ENCODE measurements at regions not wholly inside any gene's neighbourhood (a gene's known extent, or its start where the extent isn't known, plus 50 kb on each side); places are given as distances from the start of the nearest gene placed in this dataset.

DNA sequence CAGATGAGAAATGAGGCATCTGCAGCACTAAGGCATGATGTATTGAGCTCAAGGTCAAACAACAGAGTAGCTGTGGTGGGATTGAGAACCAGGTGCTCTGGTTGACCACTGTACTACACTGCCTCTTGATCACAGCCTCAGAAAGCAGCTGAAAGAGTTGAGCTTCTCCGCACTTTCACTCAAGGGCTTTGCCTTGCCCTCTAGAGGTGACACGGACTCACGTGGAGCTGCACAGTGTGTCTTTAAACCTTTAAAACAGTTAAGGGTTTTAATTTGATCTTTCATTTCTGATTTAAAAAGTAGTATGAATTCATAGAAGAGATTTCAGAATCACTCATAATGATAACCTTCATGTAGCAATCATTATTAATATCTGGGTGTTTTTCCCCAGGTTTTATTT, 132.5 kb downstream of the RWDD3 start (continued):
- TF ChIP-seq, protein P1, sequence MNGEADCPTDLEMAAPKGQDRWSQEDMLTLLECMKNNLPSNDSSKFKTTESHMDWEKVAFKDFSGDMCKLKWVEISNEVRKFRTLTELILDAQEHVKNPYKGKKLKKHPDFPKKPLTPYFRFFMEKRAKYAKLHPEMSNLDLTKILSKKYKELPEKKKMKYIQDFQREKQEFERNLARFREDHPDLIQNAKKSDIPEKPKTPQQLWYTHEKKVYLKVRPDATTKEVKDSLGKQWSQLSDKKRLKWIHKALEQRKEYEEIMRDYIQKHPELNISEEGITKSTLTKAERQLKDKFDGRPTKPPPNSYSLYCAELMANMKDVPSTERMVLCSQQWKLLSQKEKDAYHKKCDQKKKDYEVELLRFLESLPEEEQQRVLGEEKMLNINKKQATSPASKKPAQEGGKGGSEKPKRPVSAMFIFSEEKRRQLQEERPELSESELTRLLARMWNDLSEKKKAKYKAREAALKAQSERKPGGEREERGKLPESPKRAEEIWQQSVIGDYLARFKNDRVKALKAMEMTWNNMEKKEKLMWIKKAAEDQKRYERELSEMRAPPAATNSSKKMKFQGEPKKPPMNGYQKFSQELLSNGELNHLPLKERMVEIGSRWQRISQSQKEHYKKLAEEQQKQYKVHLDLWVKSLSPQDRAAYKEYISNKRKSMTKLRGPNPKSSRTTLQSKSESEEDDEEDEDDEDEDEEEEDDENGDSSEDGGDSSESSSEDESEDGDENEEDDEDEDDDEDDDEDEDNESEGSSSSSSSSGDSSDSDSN (IDR thresholded peaks at IDR 0.05; ENCODE audit: borderline replicate concordance in 1 of 2, low read depth in 2 of 2, low read length in 2 of 2), result no peak
- TF ChIP-seq CAMTA2 (CRISPR knock-in tag; conservative IDR thresholded peaks at IDR 0.05) (no peak), HIVEP1 (CRISPR knock-in tag; IDR thresholded peaks at IDR 0.05) (no peak), RUNX1 (IDR thresholded peaks at IDR 0.05; ENCODE audit: low read depth) (no peak), HLTF (IDR thresholded peaks at IDR 0.05) (no peak)
- TF ChIP-seq, protein P2, sequence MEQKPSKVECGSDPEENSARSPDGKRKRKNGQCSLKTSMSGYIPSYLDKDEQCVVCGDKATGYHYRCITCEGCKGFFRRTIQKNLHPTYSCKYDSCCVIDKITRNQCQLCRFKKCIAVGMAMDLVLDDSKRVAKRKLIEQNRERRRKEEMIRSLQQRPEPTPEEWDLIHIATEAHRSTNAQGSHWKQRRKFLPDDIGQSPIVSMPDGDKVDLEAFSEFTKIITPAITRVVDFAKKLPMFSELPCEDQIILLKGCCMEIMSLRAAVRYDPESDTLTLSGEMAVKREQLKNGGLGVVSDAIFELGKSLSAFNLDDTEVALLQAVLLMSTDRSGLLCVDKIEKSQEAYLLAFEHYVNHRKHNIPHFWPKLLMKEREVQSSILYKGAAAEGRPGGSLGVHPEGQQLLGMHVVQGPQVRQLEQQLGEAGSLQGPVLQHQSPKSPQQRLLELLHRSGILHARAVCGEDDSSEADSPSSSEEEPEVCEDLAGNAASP (IDR thresholded peaks at IDR 0.05), result no peak
- TF ChIP-seq, protein P3, sequence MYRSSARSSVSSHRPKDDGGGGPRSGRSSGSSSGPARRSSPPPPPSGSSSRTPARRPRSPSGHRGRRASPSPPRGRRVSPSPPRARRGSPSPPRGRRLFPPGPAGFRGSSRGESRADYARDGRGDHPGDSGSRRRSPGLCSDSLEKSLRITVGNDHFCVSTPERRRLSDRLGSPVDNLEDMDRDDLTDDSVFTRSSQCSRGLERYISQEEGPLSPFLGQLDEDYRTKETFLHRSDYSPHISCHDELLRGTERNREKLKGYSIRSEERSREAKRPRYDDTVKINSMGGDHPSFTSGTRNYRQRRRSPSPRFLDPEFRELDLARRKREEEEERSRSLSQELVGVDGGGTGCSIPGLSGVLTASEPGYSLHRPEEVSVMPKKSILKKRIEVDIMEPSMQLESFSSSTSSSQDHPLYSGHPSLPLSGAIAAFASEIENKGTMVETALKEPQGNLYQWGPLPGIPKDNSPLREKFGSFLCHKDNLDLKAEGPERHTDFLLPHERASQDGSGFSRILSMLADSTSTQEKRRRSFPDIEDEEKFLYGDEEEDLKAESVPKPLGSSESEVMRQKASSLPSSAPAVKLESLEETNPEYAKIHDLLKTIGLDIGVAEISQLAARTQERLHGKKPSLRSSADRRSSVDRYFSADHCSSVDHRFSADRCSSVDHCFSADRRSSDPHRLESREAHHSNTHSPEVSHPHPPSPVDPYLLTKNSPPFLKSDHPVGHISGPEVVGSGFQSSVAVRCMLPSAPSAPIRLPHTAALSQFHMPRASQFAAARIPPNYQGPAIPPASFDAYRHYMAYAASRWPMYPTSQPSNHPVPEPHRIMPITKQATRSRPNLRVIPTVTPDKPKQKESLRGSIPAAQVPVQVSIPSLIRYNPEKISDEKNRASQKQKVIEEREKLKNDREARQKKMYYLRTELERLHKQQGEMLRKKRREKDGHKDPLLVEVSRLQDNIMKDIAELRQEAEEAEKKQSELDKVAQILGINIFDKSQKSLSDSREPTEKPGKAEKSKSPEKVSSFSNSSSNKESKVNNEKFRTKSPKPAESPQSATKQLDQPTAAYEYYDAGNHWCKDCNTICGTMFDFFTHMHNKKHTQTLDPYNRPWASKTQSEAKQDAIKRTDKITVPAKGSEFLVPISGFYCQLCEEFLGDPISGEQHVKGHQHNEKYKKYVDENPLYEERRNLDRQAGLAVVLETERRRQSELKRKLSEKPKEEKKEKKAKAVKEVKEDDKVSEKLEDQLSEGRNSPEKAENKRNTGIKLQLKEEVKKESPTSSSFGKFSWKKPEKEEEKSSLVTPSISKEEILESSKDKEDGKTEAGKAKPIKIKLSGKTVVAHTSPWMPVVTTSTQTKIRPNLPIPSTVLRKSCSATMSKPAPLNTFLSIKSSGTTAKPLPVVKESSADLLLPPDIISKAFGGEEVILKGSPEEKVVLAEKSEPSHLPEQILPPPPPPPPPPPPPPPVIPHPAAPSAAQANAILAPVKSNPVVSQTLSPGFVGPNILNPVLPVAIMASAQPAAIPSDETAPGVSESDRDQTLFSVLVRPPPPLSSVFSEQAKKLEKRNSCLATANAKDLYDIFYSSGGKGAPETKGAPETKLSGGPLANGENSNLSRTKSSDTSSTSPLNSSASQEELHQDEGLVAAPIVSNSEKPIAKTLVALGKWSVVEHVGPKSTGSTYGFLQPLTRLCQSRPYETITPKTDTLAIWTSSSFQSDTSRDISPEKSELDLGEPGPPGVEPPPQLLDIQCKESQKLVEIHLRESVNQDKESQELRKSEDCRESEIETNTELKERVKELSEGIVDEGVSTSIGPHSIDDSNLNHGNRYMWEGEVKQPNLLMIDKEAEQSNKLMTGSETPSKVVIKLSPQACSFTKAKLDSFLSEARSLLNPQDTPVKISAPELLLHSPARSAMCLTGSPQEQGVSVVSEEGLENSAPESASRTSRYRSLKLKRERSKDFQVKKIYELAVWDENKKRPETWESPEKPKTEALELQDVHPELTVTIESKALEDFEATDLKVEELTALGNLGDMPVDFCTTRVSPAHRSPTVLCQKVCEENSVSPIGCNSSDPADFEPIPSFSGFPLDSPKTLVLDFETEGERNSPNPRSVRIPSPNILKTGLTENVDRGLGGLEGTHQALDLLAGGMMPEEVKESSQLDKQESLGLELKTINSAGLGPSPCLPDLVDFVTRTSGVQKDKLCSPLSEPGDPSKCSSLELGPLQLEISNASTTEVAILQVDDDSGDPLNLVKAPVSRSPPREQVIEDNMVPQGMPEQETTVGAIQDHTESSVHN (IDR thresholded peaks at IDR 0.05; ENCODE audit: borderline replicate concordance in 1 of 2, low read depth in 1 of 2), result no peak
